ENCODE measurements at regions not wholly inside any gene's neighbourhood (a gene's known extent, or its start where the extent isn't known, plus 50 kb on each side); places are given as distances from the start of the nearest gene placed in this dataset.

DNA sequence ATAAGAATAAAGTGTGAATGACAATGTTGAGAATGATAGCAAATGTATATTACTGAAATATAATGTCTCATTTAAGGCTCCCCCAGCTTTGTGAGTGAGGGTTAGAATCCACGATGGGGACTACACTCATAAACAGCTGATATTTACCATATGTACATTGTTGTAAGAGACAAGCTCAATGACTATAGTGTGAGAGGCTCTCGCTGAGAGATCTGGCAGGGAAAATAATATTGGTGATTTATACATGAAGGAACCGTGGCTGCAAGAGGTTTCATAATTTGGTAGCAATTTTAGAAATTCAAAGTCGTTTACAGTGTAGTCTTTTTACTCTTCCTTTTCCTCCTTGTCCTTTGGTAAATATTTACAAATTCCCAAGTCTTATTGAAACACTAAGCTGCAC lies 342.2 kb upstream of the AKR1E2 start:
- TF ChIP-seq, protein P1, sequence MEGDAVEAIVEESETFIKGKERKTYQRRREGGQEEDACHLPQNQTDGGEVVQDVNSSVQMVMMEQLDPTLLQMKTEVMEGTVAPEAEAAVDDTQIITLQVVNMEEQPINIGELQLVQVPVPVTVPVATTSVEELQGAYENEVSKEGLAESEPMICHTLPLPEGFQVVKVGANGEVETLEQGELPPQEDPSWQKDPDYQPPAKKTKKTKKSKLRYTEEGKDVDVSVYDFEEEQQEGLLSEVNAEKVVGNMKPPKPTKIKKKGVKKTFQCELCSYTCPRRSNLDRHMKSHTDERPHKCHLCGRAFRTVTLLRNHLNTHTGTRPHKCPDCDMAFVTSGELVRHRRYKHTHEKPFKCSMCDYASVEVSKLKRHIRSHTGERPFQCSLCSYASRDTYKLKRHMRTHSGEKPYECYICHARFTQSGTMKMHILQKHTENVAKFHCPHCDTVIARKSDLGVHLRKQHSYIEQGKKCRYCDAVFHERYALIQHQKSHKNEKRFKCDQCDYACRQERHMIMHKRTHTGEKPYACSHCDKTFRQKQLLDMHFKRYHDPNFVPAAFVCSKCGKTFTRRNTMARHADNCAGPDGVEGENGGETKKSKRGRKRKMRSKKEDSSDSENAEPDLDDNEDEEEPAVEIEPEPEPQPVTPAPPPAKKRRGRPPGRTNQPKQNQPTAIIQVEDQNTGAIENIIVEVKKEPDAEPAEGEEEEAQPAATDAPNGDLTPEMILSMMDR (IDR thresholded peaks at IDR 0.05): no peak
- TF ChIP-seq TCF7L2 (IDR thresholded peaks at IDR 0.05; ENCODE audit: low read depth, low read length): no peak
- TF ChIP-seq POLR2AphosphoS5 (IDR thresholded peaks at IDR 0.05; ENCODE audit: low read depth, low read length): no peak

Measured in Panc1 (cell line).